Neural progenitor cell (in vitro differentiated cells): ENCODE measurements at regions not wholly inside any gene's neighbourhood (a gene's known extent, or its start where the extent isn't known, plus 50 kb on each side); places are given as distances from the start of the nearest gene placed in this dataset.

Experiments used
- CTCF ChIP-seq: fragments of 200-600 bp; sonication (generic); IDR thresholded peaks from 2 replicates; pipeline ENCODE4 v1.5.1; 2017; ENCODE audit warnings: antibody characterized with exemption, mild to moderate bottlenecking
- EZH2 ChIP-seq: fragments of 200-600 bp; sonication (generic); IDR thresholded peaks from 2 replicates; pipeline ENCODE4 v1.6.1; 2017; ENCODE audit warnings: antibody characterized with exemption, mild to moderate bottlenecking, moderate library complexity
- EZH2phosphoT487 ChIP-seq: fragments of 200-600 bp; sonication (generic); IDR thresholded peaks from 2 replicates; pipeline ENCODE4 v1.6.1; 2017; ENCODE audit warnings: antibody characterized with exemption

DNA sequence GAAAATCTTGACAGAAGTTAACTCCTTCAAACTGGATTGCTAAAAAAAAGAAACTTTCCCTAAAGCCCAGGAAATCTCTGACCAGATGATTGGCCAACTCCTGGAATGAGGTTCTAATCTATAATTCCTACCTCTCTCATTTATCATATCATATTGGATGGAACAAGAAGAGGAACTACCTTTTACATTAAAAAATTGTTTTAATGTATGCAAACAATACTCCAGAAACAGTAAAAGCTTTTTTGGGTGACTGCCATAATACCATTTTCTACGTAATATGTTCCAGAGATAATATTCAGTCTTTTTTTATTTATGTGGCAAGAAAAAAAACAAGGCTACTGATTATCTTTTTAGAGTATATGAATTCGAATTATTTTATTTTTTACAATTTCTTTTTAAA lies 204.4 kb downstream of the TUSC7 start:
- TF ChIP-seq CTCF (no peak), EZH2 (no peak), EZH2phosphoT487 (no peak)
